ENCODE measurements at regions not wholly inside any gene's neighbourhood (a gene's known extent, or its start where the extent isn't known, plus 50 kb on each side); places are given as distances from the start of the nearest gene placed in this dataset.
"Not testable (repeated sequence)": the region's sequence is repeated elsewhere in the genome, so short reads cannot be mapped to it uniquely, and the experiment has no call there.

DNA sequence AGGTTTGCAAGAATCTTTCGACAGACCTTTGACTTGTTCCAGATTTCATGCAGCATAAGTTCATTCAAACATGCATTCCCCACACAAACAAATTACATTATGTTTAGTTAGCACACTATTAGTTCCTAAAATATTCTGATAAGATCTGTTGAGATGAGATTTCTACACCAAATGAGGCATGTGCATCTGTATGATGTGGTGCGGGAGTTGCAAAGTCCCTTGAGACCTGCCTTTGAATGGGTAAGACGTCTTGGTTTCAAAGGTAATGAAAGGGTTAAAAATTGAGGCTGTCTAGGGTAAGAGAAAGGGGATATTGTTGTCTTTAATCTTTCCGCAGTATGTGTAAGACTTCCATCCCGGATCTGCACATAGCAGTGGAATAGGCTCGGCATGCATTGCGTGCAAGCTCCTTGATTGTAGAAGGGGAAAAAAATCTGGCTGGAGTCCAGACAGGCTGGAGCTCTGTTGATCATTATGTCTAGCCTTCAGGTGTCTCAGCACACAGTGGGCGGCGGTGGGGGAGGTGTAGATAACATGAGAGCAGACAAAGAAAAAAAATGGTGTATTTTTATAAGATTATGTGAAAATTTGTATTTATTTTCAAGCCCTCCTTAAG lies 296.6 kb downstream of the PTPRC start:
- DNase-seq: peak; percentile 55 to 71

GRCh38 chr1:198936371-198937083 lies 297.7 kb downstream of the PTPRC start:
- no peak for DNase-seq

- peak; percentile 2 to 47 for DNase-seq
Observed at GRCh38 chr1:198937231-198938031, 298.6 kb downstream of the PTPRC start.

DNA sequence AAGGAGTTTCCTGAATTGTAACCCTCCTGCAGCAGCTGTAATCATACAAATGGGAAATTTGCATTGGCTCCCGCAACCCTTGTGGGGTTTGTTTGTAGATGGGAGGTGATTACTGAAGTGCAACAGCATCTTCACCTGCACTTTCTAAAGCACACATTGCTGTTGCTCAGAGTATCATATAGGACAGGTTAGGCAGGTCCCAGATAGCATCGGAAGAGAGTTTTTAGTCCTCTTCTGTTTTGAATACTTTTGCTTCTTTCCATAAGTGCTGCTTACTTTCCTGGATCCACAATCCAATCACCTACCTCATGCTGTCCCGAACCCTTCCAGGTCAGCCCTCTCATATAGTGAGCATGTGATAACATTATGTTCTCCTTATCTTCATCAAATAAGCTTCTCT lies 300.4 kb downstream of the PTPRC start:
- DNase-seq: no peak

DNA sequence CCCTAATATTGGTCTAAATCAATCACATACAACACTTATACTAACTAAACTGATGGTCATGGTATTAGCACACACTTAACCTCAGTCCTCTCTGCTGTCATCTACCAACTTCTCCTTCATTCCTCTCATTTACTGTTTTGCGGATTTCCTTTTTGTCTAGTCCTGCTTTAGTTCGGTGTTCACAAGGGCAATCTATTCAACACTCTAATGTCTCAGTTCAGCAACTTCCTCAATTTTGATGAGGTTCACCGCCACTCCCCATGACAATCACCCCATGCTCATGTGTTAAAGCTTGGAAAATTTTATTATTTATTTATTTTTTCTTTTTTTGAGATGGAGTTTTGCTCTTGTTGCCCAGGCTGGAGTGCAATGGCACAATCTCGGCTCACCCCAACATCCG lies 301.1 kb downstream of the PTPRC start:
- DNase-seq: no peak

GRCh38 chr1:198942466-198942865 lies 303.6 kb downstream of the PTPRC start:
- DNase-seq: no peak

GRCh38 chr1:198943484-198944187 lies 304.8 kb downstream of the PTPRC start:
- no peak for DNase-seq

- DNase-seq: no peak
Observed at GRCh38 chr1:198947456-198947855, 308.6 kb downstream of the PTPRC start.

DNA sequence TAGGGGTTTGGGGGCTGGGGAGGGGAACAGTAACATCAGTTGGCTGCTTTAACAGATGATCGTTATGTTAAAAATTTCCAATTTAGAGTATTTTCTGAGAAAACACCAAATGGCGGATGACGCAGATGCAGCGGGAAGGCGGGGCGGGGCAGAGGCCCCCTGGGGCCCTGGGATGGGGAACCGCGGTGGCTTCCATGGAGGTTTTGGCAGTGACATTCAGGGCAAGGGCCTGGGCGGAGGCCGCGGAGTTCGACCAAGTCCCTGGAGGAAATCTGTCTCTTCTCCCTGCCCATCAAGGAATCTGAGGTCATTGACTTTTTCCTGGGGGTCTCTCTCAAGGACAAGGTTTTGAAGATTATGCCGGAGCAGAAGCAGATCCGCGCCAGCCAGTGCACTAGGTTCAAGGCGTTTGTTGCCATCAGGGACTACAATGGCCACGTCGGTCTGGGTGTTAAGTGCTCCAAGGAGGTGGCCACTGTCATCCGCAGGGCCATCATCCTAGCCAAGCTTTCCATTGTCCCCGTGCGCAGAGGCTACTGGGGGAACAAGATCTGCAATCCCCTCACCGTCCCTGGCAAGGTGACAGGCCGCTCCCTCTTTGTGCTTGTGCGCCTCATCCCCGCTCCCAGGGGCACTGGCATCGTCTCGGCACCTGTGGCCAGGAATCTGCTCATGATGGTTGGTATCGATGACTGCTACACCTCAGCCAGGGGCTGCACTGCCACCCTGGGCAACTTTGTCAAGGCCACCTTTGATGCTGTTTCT lies 310.2 kb downstream of the PTPRC start:
- DNase-seq: no peak

GRCh38 chr1:198950036-198950435 lies 311.2 kb downstream of the PTPRC start:
- DNase-seq: no peak

GRCh38 chr1:198955085-198955484 lies 316.2 kb downstream of the PTPRC start:
- no peak for DNase-seq

DNA sequence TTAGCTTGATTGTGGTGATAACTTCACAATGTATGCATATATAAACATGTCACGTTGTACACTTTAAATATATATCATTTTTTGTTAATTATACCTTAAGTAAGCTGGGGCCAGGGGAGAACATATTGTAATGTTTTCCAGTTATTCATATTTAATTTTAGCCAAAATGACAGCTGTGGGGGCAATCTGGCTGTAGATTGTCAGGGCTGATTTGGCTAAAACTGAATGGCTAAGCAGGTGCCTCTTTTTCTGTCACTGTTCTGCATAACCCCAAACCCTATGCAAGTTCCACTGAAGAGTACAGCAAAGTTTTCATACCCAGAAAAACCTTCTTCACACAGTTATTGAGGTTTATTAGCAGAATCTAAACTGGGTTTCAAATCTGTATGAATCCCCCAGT lies 318.2 kb downstream of the PTPRC start:
- no peak for DNase-seq

GRCh38 chr1:198959032-198959431 lies 320.2 kb downstream of the PTPRC start:
- no peak for DNase-seq

DNA sequence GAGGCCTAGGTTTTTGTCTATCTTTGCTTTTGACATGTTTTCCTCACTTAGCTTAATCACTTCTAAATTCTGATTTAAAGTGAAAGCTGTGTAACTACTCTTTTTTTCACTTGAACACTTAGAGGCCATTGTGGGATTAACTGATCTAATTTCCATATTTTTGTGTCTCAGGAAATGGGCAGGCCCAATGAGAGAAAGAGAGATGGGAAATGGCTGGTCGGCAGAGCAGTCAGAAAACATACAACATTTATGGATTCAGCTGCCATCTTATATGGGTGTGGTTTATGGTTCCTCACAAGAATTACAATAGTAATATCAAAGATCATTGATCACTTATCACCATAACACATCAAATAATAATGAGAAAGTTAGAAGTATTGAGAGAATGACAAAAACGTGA lies 320.8 kb downstream of the PTPRC start:
- DNase-seq: no peak

GRCh38 chr1:198963796-198964195 lies 325.0 kb downstream of the PTPRC start:
- DNase-seq: not testable (repeated sequence)

- no peak for DNase-seq
Observed at GRCh38 chr1:198966519-198966918, 327.7 kb downstream of the PTPRC start.

DNA sequence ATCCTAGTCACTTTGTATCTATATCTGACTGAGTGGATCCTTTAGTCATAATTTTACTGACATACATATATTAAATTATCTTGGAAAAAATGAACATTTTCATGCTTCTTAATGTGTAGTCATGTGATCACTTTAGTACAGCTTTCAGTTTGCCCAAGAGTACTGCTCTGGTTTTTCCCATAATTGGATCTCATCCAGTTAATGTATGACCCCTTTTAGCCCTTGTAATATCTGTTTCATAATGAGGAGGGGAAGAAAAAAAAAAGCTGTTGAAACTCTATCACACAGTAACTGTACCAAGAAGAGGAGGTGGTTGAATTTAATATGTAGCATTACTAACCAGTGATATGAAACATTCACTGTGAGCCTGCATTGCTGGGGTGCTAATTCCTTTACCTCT lies 328.7 kb downstream of the PTPRC start:
- no peak for DNase-seq

DNA sequence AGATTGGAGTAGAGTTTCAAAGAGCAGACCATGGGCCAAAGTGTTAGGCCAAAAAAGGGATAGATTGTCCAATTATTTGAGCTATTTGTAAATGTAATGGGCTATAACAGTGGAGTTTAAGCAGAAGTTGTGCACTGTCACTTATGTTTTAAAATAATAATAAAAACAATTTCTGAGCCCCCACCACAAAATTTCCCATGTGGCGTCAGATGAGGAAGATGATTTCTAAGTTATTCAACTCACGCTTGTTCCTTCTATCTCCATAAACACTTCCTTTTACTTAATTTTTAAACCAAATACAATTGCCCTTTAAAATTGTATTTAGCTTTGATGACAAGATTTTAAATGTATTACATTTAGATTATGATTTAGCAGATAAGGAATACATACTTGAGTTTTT lies 330.0 kb downstream of the PTPRC start:
- no peak for DNase-seq

GRCh38 chr1:198969981-198970380 lies 331.1 kb downstream of the PTPRC start:
- no peak for DNase-seq

- no peak for DNase-seq
Observed at GRCh38 chr1:198970916-198971315, 332.1 kb downstream of the PTPRC start.

- DNase-seq: no peak
Observed at GRCh38 chr1:198977909-198978308, 339.1 kb downstream of the PTPRC start.

- DNase-seq: no peak
Observed at GRCh38 chr1:198978523-198978922, 339.7 kb downstream of the PTPRC start.

- DNase-seq: no peak
Observed at GRCh38 chr1:198986036-198986435, 347.2 kb downstream of the PTPRC start.

All from stimulated activated CD4-positive, alpha-beta T cell treated with anti-CD3 and anti-CD28 coated beads, Interleukin-4, amount 100 ng/mL, for 4 hours (primary cell).